COLO668 (cell line): ENCODE measurements at regions not wholly inside any gene's neighbourhood (a gene's known extent, or its start where the extent isn't known, plus 50 kb on each side); places are given as distances from the start of the nearest gene placed in this dataset.
A peak's percentile ranks its signal among the peaks of the same experiment; 100 is the strongest.
"Not testable (repeated sequence)": the region's sequence is repeated elsewhere in the genome, so short reads cannot be mapped to it uniquely, and the experiment has no call there.

Experiments used
- DNase-seq: peaks from one replicate; lab custom pipeline; 2025; ENCODE audit not compliant: unreplicated experiment; lab: John Stamatoyannopoulos, UW

DNA sequence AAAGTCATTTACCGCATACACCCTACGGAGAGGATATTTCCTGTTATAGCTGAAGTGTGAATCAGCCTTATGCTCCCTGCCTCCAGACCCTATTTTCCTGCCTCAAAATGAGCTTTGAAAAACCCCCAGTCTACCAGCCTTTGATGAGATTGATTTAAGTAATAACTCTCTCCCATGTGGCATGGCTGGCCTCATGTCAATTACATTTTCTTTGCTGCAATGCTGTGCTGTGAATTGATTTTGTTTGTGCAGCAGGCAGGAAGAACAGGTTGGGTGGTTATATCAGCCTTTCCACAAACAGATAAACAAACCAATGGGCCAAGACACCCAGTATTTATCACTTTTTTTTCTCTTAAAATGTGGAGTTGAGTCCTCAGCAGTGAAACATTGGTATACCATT, 1105.5 kb upstream of the TMEM132C start:
- DNase-seq, result no peak

DNA sequence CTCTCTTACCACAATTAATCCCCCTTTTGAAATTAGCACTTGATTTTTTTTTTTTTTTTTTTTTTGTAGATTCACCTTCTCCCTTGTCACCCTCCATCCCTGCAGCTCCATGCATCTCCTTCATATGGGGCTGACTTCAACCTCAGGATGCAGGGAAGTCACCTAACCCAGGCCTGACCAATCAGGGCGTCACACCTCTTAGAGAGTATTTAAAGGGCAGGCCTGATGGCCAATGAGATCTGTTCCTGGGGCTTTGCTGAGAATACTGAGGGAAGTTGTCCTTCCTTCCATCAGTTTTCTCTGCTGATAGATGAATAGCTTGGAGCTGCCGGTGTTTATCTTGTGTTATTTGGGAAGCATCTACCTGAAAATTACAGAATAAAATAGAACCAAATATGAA, 1104.7 kb upstream of the TMEM132C start:
- no peak for DNase-seq

DNA sequence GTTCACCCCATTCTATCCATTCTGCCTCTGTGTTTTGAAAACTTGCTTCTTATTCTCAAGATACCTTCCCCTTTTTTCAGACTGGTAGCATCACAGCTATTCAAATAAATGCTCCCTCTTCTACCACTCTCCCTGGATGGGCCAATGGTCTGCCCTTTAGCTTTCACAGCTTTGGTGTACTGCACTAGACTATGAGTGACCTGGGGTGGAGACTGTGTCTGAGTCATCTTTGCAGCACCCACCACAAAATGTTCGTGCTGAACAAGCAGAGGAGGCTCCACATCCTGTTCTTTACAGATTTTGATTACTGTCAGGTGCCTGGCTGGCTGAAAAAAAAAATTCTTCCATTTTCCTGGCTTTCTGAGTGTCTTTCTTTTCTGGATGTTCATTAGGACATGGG, 1104.1 kb upstream of the TMEM132C start:
- no peak for DNase-seq

DNA sequence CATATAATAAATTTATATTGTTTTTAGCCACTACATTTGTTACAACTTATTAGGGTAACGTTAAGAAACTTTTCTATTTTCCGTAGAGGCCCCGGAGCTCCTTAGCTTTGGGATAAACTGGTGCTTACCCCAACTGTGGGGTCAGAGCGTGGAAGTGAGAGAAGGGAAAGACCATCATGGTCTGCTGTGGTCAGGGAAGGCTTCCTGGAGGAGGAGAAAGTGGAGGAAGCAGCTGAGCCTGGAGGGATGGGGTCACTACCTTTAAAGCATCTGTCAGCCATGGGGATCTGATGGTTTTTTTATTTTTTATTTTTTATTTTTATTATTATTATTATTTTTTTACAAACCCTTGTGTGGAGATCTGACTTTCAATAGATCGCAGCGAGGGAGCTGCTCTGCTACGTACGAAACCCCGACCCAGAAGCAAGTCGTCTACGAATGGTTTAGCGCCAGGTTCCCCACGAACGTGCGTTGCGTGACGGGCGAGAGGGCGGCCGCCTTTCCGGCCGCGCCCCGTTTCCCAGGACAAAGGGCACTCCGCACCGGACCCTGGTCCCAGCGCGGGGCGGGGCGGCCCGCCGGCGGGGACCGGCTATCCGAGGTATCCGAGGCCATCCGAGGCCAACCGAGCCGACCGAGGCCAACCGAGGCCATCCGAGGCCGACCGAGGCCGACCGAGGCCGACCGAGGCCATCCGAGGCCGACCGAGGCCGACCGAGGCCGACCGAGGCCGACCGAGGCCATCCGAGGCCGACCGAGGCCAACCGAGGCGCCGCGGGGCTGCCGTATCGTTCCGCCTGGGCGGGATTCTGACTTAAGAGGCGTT, 1101.2 kb upstream of the TMEM132C start:
- peak; percentile 81 for DNase-seq

DNA sequence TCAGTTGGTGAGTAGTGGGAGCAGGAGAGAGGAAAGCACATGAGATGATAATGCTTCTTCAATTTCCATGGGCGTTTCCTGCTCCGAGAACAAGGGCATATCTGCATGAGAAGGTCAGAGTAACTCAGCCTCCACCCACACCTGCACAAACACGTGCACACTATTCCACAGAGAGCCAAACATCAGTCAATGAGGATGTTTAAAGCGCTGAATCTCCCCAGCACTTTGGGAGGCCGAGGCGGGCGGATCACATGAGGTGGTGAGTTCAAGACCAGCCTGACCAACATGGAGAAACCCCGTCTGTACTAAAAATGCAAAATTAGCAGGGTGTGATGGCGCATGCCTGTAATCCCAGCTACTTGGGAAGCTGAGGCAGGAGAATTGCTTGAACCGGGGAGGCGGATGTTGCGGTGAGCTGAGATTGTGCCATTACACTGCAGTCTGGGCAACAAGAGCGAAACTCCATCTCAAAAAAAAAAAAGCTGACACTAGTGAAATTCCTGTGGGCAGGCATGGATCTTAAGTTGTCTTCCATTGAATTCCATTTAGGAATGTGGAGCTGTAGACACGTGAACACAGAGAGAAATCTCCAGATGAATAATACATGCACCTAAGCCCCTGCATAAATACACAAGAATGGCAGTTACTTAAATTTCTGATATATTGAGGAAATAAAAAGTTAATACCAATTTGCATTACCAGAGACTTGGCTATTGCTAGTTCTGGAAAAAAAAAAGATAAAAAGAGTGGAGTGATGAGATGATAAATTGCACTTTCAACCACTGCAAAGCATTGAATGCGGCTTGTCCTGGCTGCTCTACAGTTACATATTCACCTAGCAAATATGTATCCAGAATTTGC, 1097.4 kb upstream of the TMEM132C start:
- DNase-seq, result no peak

DNA sequence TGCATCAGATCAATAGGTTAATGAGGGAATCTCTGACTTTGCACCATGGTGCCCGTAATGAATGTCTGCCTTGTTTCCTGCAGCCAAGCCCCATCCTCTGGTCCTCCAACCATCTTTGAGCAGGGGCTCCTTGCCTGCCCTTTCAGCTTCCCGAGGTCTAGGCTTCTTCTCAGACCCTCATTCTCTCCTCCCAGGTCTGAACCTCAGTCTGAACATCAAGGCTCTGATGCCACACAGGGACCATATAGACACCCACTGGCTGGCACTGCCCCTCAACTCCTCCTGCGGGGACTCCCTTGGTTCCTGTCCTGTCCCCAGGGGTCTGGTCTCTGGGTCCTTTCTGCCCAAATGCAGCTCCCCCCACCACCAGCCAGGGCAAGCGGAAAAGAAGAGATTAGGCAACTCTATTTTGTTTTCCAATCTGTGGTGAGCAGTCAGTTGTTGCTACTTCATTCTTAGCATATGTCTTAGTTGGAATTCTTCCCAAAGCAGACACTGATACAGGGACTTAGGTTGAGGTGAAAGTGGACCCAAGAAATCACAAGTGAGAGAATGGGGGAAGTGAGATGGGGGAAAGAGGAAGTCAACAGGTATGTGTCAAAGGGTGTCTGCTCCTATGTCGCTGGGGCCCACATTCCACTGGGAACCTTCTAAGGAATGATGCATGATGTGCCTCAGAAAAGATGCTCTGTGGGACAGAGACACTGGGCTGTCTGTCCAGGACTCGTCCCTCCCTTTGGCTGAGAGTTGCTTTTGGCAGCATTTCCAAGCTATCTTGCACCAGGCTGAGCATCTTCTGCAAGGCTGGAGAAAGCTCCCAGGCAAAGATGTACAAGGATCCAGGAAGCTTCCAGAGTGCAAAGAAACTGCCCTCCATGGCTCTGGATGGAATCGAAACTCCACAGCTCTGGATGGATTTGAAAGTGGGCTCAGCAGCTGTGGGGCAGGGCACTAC, 1096.5 kb upstream of the TMEM132C start:
- no peak for DNase-seq

DNA sequence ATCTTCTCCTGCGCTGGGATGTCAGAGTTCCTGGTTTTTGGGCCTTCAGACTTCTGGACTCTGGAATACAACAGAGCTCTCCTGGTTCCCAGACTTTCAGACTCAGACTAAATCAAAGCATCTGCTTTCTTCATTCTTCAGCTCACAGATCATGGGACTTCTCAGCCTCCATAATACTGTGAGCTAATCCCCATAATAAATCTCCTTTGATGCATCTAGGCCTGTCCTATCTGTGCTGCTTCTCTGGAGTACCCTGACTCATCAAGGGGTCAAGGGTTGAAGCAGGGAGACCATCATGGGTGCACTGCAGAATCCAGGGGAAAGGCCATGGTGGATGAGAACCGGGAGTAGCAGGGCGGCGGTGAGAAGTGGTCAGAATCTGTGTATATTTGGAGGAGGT, 1094.1 kb upstream of the TMEM132C start:
- no peak for DNase-seq

DNA sequence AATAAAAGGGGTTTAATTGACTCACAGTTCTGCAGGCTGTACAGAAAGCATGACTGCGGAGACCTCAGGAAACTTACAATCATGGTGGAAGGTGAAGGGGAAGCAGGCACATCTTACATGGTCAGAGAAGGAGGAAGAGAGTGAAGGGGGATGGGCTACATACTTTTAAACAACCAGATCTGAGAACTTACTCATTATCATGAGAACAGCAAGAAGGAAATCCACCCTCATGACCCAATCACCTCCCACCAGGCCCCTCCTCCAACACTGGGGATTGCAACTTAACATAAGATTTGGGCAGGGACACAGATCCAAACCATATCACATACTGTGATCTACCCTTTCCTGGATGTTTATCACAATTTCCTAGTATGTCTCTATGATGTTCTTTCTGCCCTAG, 1093.0 kb upstream of the TMEM132C start:
- DNase-seq, result not testable (repeated sequence)

DNA sequence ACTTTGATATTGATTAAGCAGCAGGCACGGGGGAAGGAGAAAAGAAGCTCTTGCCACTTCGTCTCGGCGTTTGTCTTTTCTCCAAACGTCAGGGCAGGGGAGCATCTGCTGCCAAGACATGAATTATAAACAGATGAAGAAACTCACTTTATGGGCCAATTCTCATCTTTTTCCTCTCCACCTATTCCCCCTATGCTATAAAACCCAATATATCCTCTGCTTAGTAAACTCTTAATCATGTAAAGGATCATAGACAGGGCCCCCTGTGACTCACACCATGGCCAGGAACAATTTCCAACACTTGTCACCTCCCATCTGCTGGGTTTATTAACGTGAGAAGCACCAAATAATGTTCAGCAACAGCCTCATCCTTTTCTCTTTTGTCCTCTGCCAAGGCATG, 1092.1 kb upstream of the TMEM132C start:
- no peak for DNase-seq

DNA sequence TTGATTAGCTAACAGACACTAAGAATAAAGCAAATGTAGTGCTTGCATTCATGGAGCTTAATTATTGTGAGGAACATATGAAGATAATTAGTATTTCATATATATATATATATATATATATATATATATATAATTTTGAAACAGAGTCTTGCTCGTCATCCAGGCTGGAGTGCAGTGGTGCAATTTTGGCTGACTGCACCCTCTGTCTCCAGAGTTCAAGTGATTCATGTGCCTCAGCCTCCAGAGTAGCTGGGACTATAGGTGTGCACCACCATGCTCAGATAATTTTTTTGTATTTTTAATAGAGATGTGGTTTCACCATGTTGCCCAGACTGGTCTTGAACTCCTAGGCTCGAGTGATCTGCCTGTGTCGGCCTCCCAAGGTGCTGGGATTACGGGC, 1091.6 kb upstream of the TMEM132C start:
- DNase-seq, result no peak

DNA sequence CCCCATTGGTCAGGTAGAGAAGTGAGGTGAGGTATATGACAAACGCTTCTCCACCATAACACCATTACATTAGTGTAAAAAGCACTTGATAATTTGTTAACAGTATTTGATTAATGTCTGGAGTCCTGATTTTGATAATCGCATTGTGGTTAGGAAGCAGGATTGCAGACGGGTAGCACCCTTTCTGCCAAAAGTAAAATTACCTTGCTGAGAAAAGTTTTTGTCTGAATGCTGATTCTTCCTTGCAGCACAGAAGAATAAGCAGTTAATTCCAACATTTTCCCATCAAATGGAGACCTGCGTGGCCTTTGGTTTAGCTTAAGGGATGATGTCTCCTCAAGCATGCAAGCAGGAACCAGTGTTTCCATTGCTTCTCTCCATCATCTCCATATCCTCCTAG, 1090.2 kb upstream of the TMEM132C start:
- DNase-seq, result no peak

DNA sequence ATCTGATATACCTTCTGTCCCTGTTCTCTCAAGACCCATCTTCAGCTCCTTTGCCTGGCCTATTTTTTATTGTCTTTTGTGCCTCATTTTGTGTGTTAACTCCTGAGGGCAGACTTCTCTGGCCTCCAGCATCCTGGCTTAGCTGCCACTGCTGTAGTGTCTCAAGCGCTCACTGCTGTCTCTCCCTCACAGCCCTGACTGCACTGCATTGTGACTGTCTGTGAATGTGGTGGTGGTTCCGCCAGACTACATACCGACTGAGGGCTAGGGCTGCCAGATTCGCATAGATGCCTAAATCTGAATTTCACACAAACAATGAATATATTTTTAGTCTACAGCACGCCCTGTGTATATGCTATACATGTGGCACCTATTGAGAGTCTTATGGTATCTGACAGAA, 1088.9 kb upstream of the TMEM132C start:
- no peak for DNase-seq

DNA sequence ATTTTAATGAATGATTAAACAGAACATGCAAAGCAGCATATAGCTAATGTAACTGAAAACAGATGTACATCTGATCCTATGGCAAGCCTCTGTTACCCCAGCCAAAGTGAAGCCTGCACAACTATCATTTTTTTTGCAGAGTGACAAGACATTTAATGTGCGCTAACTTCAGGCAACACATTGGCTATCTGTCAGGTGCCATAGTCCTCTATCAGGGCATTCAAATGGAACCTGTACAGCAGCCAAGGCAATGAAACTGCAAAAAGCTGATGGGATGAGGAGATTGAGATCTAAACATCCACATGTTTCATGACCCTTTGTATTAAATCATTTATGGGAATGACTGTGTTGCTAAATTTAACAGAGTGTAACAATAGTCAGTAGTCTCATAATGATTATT, 1088.5 kb upstream of the TMEM132C start:
- DNase-seq, result no peak

DNA sequence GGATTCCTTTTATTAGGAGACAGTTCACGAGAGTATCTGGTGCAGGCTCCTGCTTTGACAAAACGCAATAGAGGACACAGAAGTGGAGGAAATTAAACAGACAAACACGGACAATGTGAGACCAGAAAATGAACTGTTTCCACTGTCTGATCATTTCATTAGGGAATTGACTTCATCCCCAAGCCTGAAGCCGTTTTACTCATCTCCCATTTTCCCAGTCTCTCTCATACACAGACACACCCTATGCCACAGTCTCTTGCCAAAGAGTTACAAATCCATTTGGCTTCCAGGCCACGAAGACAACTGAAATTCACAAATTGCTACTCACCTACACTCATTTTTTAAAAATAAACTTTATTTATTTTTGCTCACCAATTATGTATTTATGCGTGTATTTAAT, 1087.8 kb upstream of the TMEM132C start:
- no peak for DNase-seq

DNA sequence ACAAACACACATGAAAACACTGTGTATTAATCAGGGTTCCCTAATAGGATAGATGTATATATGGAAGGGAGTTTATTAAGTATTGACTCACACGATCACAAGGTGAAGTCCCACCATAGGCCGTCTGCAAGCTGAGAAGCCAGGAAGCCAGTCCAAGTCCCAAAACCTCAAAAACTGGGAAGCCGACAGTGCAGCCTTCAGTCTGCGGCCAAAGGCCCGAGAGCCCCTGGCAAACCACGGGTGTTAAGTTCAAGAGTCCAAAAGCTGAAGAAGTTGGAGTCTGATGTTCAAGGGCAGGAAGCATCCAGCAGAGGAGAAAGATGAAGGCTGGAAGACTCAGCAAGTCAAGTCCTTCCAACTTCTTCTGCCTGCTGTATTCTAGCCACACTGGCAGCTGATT, 1085.0 kb upstream of the TMEM132C start:
- no peak for DNase-seq

DNA sequence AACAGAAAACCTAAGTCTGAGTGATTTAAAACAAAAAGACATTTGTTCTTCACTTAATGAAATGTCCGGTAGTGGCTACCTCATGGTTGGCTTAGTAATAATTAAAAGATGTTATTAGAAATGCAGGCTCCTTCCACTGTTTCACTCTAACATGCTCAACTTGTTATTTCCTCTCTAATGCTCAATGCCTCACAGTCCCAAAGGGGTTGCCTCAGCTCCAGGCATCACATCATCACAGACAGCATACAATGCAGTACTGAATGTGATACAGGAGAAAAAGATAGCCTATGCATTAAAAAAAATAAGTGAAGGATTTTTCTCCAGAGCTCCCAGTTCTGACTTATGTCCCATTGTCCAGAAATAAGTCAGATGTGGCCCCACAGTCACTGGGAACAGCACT, 1077.0 kb upstream of the TMEM132C start:
- DNase-seq, result no peak

DNA sequence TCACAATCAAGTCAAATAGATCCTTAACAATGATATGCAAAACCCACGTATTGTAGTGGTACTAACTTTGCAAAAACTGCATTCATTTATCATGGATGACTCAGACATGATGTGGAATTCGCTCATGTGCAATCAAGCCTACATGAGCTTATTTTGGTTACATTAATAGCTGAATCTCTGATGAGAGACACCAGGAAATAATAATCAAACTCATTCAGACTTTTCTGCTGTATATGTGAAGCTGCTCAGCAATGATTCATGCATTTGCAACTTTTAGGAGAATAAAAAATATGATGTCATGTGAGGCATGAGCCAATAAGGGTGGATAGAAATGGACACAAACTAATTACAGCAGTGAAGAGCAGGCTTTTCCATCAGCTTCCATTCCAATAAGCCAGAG, 1075.8 kb upstream of the TMEM132C start:
- no peak for DNase-seq

DNA sequence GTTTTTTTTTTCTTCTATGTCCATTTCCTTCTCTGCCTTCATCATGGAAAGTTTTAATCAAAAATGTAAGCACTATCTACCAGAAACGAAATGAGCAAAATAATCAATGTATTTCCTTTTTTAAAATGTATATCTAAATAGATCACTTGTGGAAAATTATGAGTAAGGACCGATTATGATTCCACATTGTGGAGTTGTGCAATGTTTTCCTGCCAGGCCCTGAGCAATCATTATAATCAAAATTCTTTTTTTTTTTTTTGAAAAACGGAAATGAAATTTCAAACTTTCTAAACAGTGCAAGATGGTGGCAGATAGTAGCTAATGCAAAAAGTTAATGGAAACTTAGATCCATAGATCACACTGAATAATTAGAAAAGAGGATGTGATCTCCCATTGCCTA, 1074.6 kb upstream of the TMEM132C start:
- no peak for DNase-seq

DNA sequence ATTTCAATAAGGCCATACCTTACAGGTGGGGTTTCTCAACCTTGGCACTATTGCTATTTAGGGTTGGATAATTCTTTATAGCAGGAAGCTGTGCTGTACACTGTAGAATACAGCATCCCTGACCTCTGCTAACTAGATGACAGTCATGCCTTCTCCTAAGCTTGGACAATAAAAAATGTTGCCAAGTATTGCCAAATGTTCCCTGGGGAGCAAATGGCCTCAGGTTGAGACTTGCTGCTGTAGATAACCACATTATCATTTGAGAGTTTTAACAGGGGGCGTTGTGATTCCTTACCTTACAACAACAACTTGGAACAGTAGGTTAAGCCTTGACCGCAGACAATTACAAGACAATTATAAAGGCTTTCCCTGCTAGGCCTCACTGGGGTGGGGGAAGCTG, 1073.6 kb upstream of the TMEM132C start:
- DNase-seq, result no peak

DNA sequence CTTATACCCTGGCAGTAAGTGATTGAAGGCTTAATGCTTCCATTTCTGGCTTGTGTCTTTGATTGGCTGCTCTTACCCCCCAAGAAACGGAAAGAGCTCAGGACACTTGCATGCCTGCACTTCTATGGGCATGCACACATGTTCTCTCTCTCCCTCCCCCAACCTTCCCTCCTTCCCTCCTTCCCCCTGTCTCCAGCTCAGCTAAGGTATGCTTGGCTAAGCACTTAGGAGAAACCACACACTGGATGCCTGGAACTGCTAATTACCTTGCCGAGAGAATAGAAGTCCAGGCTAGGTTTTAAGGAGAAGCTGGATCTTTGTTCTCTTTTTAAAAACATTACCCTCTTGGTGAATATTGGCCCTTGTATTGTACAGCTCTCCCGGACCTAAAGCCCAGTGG, 1072.8 kb upstream of the TMEM132C start:
- no peak for DNase-seq
